ENCODE measurements at regions not wholly inside any gene's neighbourhood (a gene's known extent, or its start where the extent isn't known, plus 50 kb on each side); places are given as distances from the start of the nearest gene placed in this dataset.

DNA sequence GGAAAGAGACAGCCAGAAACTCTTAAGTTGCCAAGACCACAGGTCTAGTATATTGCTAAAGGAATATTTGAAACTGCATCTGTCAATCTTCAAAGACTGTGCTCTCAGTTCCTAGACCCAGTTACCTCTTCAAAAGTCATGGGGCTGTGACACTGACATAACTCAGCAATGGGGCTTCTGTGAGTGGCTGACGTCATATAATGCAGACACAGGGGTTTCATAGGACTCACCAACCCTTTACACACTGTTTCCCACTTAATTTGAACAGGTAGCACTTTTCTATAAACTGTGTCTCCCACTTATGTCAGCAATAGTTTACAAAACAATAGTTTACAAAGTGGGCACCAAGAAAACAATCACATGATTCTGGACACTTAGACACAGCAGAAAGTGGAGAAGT lies 158.4 kb downstream of the GALC start:
- TF ChIP-seq, protein P1, sequence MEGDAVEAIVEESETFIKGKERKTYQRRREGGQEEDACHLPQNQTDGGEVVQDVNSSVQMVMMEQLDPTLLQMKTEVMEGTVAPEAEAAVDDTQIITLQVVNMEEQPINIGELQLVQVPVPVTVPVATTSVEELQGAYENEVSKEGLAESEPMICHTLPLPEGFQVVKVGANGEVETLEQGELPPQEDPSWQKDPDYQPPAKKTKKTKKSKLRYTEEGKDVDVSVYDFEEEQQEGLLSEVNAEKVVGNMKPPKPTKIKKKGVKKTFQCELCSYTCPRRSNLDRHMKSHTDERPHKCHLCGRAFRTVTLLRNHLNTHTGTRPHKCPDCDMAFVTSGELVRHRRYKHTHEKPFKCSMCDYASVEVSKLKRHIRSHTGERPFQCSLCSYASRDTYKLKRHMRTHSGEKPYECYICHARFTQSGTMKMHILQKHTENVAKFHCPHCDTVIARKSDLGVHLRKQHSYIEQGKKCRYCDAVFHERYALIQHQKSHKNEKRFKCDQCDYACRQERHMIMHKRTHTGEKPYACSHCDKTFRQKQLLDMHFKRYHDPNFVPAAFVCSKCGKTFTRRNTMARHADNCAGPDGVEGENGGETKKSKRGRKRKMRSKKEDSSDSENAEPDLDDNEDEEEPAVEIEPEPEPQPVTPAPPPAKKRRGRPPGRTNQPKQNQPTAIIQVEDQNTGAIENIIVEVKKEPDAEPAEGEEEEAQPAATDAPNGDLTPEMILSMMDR (conservative IDR thresholded peaks at IDR 0.05): no peak
- TF ChIP-seq ZFX (IDR thresholded peaks at IDR 0.05): no peak

All from C4-2B (cell line).